HUES64 (cell line): ENCODE measurements at regions not wholly inside any gene's neighbourhood (a gene's known extent, or its start where the extent isn't known, plus 50 kb on each side); places are given as distances from the start of the nearest gene placed in this dataset.
A peak's percentile ranks its signal among the peaks of the same experiment; 100 is the strongest.

Source experiments
- H3K27ac ChIP-seq: 2 replicates; pipeline ENCODE4 v1.7.0; 2013; ENCODE audit warnings: low read depth, low read length, inconsistent platforms
- H3K27me3 ChIP-seq: 2 replicates; pipeline ENCODE4 v1.6.1; 2013; ENCODE audit warnings: mild to moderate bottlenecking, low read length; ENCODE audit not compliant: insufficient read depth
- H3K36me3 ChIP-seq: 2 replicates; pipeline ENCODE4 v1.6.1; 2013; ENCODE audit warnings: mild to moderate bottlenecking, low read length; ENCODE audit not compliant: insufficient read depth
- H3K4me1 ChIP-seq: 2 replicates; pipeline ENCODE4 v1.6.1; 2013; ENCODE audit warnings: mild to moderate bottlenecking, low read length, moderate library complexity; ENCODE audit not compliant: insufficient read depth
- H3K4me3 ChIP-seq: 2 replicates; pipeline ENCODE4 v1.5.1; 2013; ENCODE audit warnings: mild to moderate bottlenecking, low read length, moderate library complexity
- H3K9ac ChIP-seq: 2 replicates; pipeline ENCODE4 v1.6.1; 2013; ENCODE audit warnings: mild to moderate bottlenecking, low read depth, low read length
- H3K9me3 ChIP-seq: 2 replicates; pipeline ENCODE4 v1.6.1; 2013; ENCODE audit warnings: low read depth, low read length; ENCODE audit not compliant: insufficient read depth
- WGBS: fragments of 150-250, 120-280 bp; methylation state at CpG from one replicate; pipeline ENCODE4 v1.1.7; 2013; ENCODE audit warnings: missing lambda C conversion rate; 5-methylcytosine and 5-hydroxymethylcytosine counted together

- 86% methylated on average over 1 of the region's 2 CpGs for WGBS
- Histone ChIP-seq H3K4me3 (no peak overlapping the region), H3K36me3 (no peaks in the 10 kb centered on the region), H3K4me1 (no peaks in the 10 kb centered on the region), H3K9ac (no peak overlapping the region), H3K27ac (no peak overlapping the region), H3K9me3 (peaks cover 13% of the 10 kb centered on the region; the same call in 1 of the 2 replicates), H3K27me3 (no peaks in the 10 kb centered on the region)
Observed at GRCh38 chr13:67557642-67558241, 327.6 kb upstream of the PCDH9 start.

- no peaks in the 10 kb centered on the region for H3K36me3 ChIP-seq
- no peak overlapping the region for H3K4me3 ChIP-seq
- H3K4me1 ChIP-seq = no peaks in the 10 kb centered on the region
- WGBS = no CpG with 5 or more reads among the region's 1 CpG
- no peaks in the 10 kb centered on the region for H3K27me3 ChIP-seq
- H3K9me3 ChIP-seq = peaks cover 13% of the 10 kb centered on the region; the same call in 1 of the 2 replicates
- H3K9ac ChIP-seq = no peak overlapping the region
- no peak overlapping the region for H3K27ac ChIP-seq
Observed at GRCh38 chr13:67557118-67557517, 327.0 kb upstream of the PCDH9 start.

- 95% methylated on average over 5 of the region's 6 CpGs for WGBS
Observed at GRCh38 chr13:67554746-67555452, 324.8 kb upstream of the PCDH9 start.

GRCh38 chr13:67554286-67554685 lies 324.1 kb upstream of the PCDH9 start:
- Histone ChIP-seq H3K4me1 (no peaks in the 10 kb centered on the region), H3K27ac (no peak overlapping the region), H3K9me3 (peaks cover 13% of the 10 kb centered on the region; the same call in 1 of the 2 replicates), H3K4me3 (no peak overlapping the region), H3K36me3 (no peaks in the 10 kb centered on the region), H3K9ac (no peak overlapping the region), H3K27me3 (no peaks in the 10 kb centered on the region)

More at GRCh38 chr13:67554746-67555452, 324.8 kb upstream of the PCDH9 start:
- no peaks in the 10 kb centered on the region for H3K4me1 ChIP-seq
- H3K27me3 ChIP-seq = no peaks in the 10 kb centered on the region
- no peak overlapping the region for H3K4me3 ChIP-seq
- H3K9ac ChIP-seq = no peak overlapping the region
- no peak overlapping the region for H3K27ac ChIP-seq
- peaks cover 13% of the 10 kb centered on the region; the same call in 1 of the 2 replicates for H3K9me3 ChIP-seq
- H3K36me3 ChIP-seq = no peaks in the 10 kb centered on the region

GRCh38 chr13:67549331-67549730 lies 319.2 kb upstream of the PCDH9 start:
- Histone ChIP-seq H3K4me3 (no peak overlapping the region), H3K27ac (no peak overlapping the region), H3K36me3 (no peaks in the 10 kb centered on the region), H3K9me3 (no peaks in the 10 kb centered on the region), H3K4me1 (peaks cover 8% of the 10 kb centered on the region), H3K27me3 (no peaks in the 10 kb centered on the region), H3K9ac (no peak overlapping the region)
- 99% methylated on average over 4 of the region's 4 CpGs for WGBS

GRCh38 chr13:67538906-67539305 lies 308.8 kb upstream of the PCDH9 start:
- no peak overlapping the region for H3K9ac ChIP-seq
- no peaks in the 10 kb centered on the region for H3K27me3 ChIP-seq
- no peaks in the 10 kb centered on the region for H3K4me1 ChIP-seq
- WGBS = 85% methylated on average over 1 of the region's 1 CpG
- no peak overlapping the region for H3K27ac ChIP-seq
- no peaks in the 10 kb centered on the region for H3K9me3 ChIP-seq
- no peaks in the 10 kb centered on the region for H3K36me3 ChIP-seq
- H3K4me3 ChIP-seq = no peak overlapping the region

GRCh38 chr13:67520886-67521285 lies 290.8 kb upstream of the PCDH9 start:
- no peak overlapping the region for H3K27ac ChIP-seq
- H3K36me3 ChIP-seq = no peaks in the 10 kb centered on the region
- no peaks in the 10 kb centered on the region for H3K9me3 ChIP-seq
- H3K4me3 ChIP-seq = no peak overlapping the region
- 90% methylated on average over 2 of the region's 2 CpGs for WGBS
- H3K9ac ChIP-seq = no peak overlapping the region
- no peaks in the 10 kb centered on the region for H3K27me3 ChIP-seq
- peaks cover 22% of the 10 kb centered on the region for H3K4me1 ChIP-seq

- no peak overlapping the region for H3K4me3 ChIP-seq
- no peaks in the 10 kb centered on the region for H3K27me3 ChIP-seq
- H3K27ac ChIP-seq = peak overlapping the region; percentile 41; the same call in 1 of the 2 replicates
- 91% methylated on average over 1 of the region's 1 CpG for WGBS
- H3K4me1 ChIP-seq = peaks cover 31% of the 10 kb centered on the region
- H3K9ac ChIP-seq = no peak overlapping the region
- no peaks in the 10 kb centered on the region for H3K36me3 ChIP-seq
- no peaks in the 10 kb centered on the region for H3K9me3 ChIP-seq
Observed at GRCh38 chr13:67519356-67519755, 289.2 kb upstream of the PCDH9 start.

- 42% methylated on average over 1 of the region's 1 CpG for WGBS
- H3K27me3 ChIP-seq = no peaks in the 10 kb centered on the region
- H3K27ac ChIP-seq = peak overlapping the region; percentile 41; the same call in 1 of the 2 replicates
- H3K4me1 ChIP-seq = peaks cover 31% of the 10 kb centered on the region
- H3K9ac ChIP-seq = no peak overlapping the region
- H3K9me3 ChIP-seq = no peaks in the 10 kb centered on the region
- no peaks in the 10 kb centered on the region for H3K36me3 ChIP-seq
- no peak overlapping the region for H3K4me3 ChIP-seq
Observed at GRCh38 chr13:67518785-67519184, 288.6 kb upstream of the PCDH9 start.

GRCh38 chr13:67515895-67516294 lies 285.8 kb upstream of the PCDH9 start:
- 95% methylated on average over 1 of the region's 1 CpG for WGBS

GRCh38 chr13:67509018-67509417 lies 278.9 kb upstream of the PCDH9 start:
- H3K4me1 ChIP-seq = no peaks in the 10 kb centered on the region
- H3K4me3 ChIP-seq = no peak overlapping the region
- no peak overlapping the region for H3K9ac ChIP-seq
- no peaks in the 10 kb centered on the region for H3K9me3 ChIP-seq
- H3K27ac ChIP-seq = no peak overlapping the region
- no peaks in the 10 kb centered on the region for H3K36me3 ChIP-seq
- WGBS = 91% methylated on average over 5 of the region's 5 CpGs
- H3K27me3 ChIP-seq = no peaks in the 10 kb centered on the region

More at GRCh38 chr13:67515895-67516294, 285.8 kb upstream of the PCDH9 start:
- no peak overlapping the region for H3K9ac ChIP-seq
- no peaks in the 10 kb centered on the region for H3K36me3 ChIP-seq
- H3K9me3 ChIP-seq = no peaks in the 10 kb centered on the region
- H3K4me1 ChIP-seq = peaks cover 31% of the 10 kb centered on the region
- H3K27ac ChIP-seq = no peak overlapping the region
- H3K27me3 ChIP-seq = no peaks in the 10 kb centered on the region
- H3K4me3 ChIP-seq = no peak overlapping the region
